HG03064 (cell line): ENCODE measurements at regions not wholly inside any gene's neighbourhood (a gene's known extent, or its start where the extent isn't known, plus 50 kb on each side); places are given as distances from the start of the nearest gene placed in this dataset.
"Not testable (repeated sequence)": the region's sequence is repeated elsewhere in the genome, so short reads cannot be mapped to it uniquely, and the experiment has no call there.

Experiments
- ATAC-seq: cut with Tn5 transposase; IDR thresholded peaks from one replicate; pipeline ENCODE4 v1.9.1; 2021; ENCODE audit warnings: low read depth; ENCODE audit not compliant: unreplicated experiment

- ATAC-seq: not testable (repeated sequence)
Measured at GRCh38 chr20:30291686-30292085, 965.8 kb upstream of the DEFB115 start.

- ATAC-seq: not testable (repeated sequence)
Measured at GRCh38 chr20:30295396-30295795, 962.1 kb upstream of the DEFB115 start.

- ATAC-seq: not testable (repeated sequence)
Measured at GRCh38 chr20:30295967-30296366, 961.5 kb upstream of the DEFB115 start.

GRCh38 chr20:30297878-30298595 lies 959.4 kb upstream of the DEFB115 start:
- ATAC-seq: not testable (repeated sequence)

- ATAC-seq: not testable (repeated sequence)
Measured at GRCh38 chr20:30300220-30300642, 957.2 kb upstream of the DEFB115 start.

- not testable (repeated sequence) for ATAC-seq
Measured at GRCh38 chr20:30302786-30303185, 954.7 kb upstream of the DEFB115 start.

GRCh38 chr20:30309938-30310337 lies 947.5 kb upstream of the DEFB115 start:
- ATAC-seq: not testable (repeated sequence)

- not testable (repeated sequence) for ATAC-seq
Measured at GRCh38 chr20:30310385-30310784, 947.1 kb upstream of the DEFB115 start.

GRCh38 chr20:30312220-30312619 lies 945.2 kb upstream of the DEFB115 start:
- not testable (repeated sequence) for ATAC-seq

GRCh38 chr20:30313660-30314059 lies 943.8 kb upstream of the DEFB115 start:
- ATAC-seq: not testable (repeated sequence)

- not testable (repeated sequence) for ATAC-seq
Measured at GRCh38 chr20:30316063-30316462, 941.4 kb upstream of the DEFB115 start.

GRCh38 chr20:30316532-30317299 lies 940.7 kb upstream of the DEFB115 start:
- ATAC-seq: not testable (repeated sequence)

GRCh38 chr20:30333744-30334143 lies 923.7 kb upstream of the DEFB115 start:
- ATAC-seq: not testable (repeated sequence)

GRCh38 chr20:30337556-30337955 lies 919.9 kb upstream of the DEFB115 start:
- ATAC-seq: not testable (repeated sequence)

- ATAC-seq: not testable (repeated sequence)
Measured at GRCh38 chr20:30348932-30349331, 908.5 kb upstream of the DEFB115 start.

GRCh38 chr20:30356854-30357467 lies 900.5 kb upstream of the DEFB115 start:
- not testable (repeated sequence) for ATAC-seq

GRCh38 chr20:30361756-30362155 lies 895.7 kb upstream of the DEFB115 start:
- not testable (repeated sequence) for ATAC-seq

GRCh38 chr20:30376430-30376766 lies 881.1 kb upstream of the DEFB115 start:
- ATAC-seq: not testable (repeated sequence)

GRCh38 chr20:30376767-30377658 lies 880.5 kb upstream of the DEFB115 start:
- peak; percentile 94 for ATAC-seq

- ATAC-seq: not testable (repeated sequence)
Measured at GRCh38 chr20:30378317-30378716, 879.1 kb upstream of the DEFB115 start.
